HCT116 (cell line): ENCODE measurements at regions not wholly inside any gene's neighbourhood (a gene's known extent, or its start where the extent isn't known, plus 50 kb on each side); places are given as distances from the start of the nearest gene placed in this dataset.

Experiments
- ATAC-seq: fragments of 200-7000 bp; cut with Tn5 transposase; 2 replicates; pipeline ENCODE4 v1.9.1; 2020; ENCODE audit warnings: mild to moderate bottlenecking, moderate library complexity
- BruUV-seq: library from RNA; stranded (reverse); fragments of 400-500 nt; replicated peaks from 2 replicates; lab custom pipeline; 2021; lab: Mats Ljungman, UMichigan
- CTCF ChIA-PET: fragments of 300-600 bp; sonication (Branson Sonifier 250); formaldehyde crosslinking; loops from one replicate; lab custom pipeline; 2021; ENCODE audit warnings: antibody characterized with exemption; lab: Charles Lee
- POLR2A ChIA-PET: fragments of 300-600, 350-600 bp; sonication (Branson Sonifier 250); formaldehyde crosslinking; loops from one replicate; lab custom pipeline; 2021; ENCODE audit warnings: antibody characterized with exemption; lab: Charles Lee
- RAD21 ChIA-PET, 2 experiments: fragments of 300-600 bp; sonication (Branson Sonifier 250); formaldehyde crosslinking; loops; one replicate each; lab custom pipeline; 2023; ENCODE audit warnings: low total read pairs in 2 of 2; ENCODE audit not compliant: uncharacterized antibody in 2 of 2, unreplicated experiment in 2 of 2, low non-redundant PET in 1 of 2; lab: Charles Lee
- DNase-seq: peaks from one replicate; pipeline ENCODE4 v3.0.0-alpha.2; 2010; ENCODE audit warnings: low read depth, low spot score
- H2AFZ ChIP-seq: fragments of 200-600 bp; shearing (Covaris generic), sonication (generic); 2 replicates; pipeline ENCODE4 v1.6.1; 2017; ENCODE audit warnings: low read depth, mixed run types, mixed read lengths, antibody characterized with exemption, low read length; ENCODE audit not compliant: poor library complexity, severe bottlenecking
- H3K27ac ChIP-seq: 2 replicates; pipeline ENCODE4 v1.5.1; 2012; ENCODE audit warnings: low read depth, low read length
- H3K27me3 ChIP-seq: fragments of 200-600 bp; sonication (generic); 2 replicates; pipeline ENCODE4 v1.6.1; 2016; ENCODE audit warnings: mixed run types, low read length, mixed read lengths; ENCODE audit not compliant: insufficient read depth
- H3K36me3 ChIP-seq, 2 experiments: fragments of 200-500 bp in 1 of 2; fragments of 200-600 bp in 1 of 2; sonication (Bioruptor generic) in 1 of 2; sonication (generic) in 1 of 2; 2 replicates each; pipeline versions ENCODE4 v1.5.1 to v1.6.1; 2014 to 2016; ENCODE audit warnings: low read length in 2 of 2, inconsistent platforms in 1 of 2, mixed read lengths in 1 of 2, mixed run types in 1 of 2; ENCODE audit not compliant: insufficient read depth in 2 of 2, control insufficient read depth in 1 of 2
- H3K4me1 ChIP-seq, 2 experiments: fragments of 200-600 bp in 1 of 2; sonication (generic) in 1 of 2; 2 replicates each; pipeline versions ENCODE4 v1.5.1 to v1.6.1; 2012 to 2017; ENCODE audit warnings: low read length in 2 of 2, inconsistent platforms in 1 of 2, mild to moderate bottlenecking in 1 of 2, mixed read lengths in 1 of 2, mixed run types in 1 of 2, moderate library complexity in 1 of 2; ENCODE audit not compliant: insufficient read depth in 2 of 2, control insufficient read depth in 1 of 2
- H3K4me2 ChIP-seq: fragments of 200-600 bp; sonication (generic); 2 replicates; pipeline ENCODE4 v1.6.1; 2017; ENCODE audit warnings: mixed run types, low read length, mixed read lengths
- H3K4me3 ChIP-seq, 2 experiments: fragments of 200-600 bp in 1 of 2; sonication (generic) in 1 of 2; replicated peaks in 1 of 2; 2 replicates each; pipeline ENCODE4 v1.5.1; 2011 to 2016; ENCODE audit warnings: low read length in 2 of 2, control low read depth in 1 of 2, low read depth in 1 of 2, mild to moderate bottlenecking in 1 of 2, mixed read lengths in 1 of 2, mixed run types in 1 of 2
- H3K79me2 ChIP-seq: fragments of 200-600 bp; sonication (generic); 2 replicates; pipeline ENCODE4 v1.6.1; 2017; ENCODE audit warnings: mild to moderate bottlenecking, mixed run types, low read length, moderate library complexity, mixed read lengths; ENCODE audit not compliant: insufficient read depth
- H3K9ac ChIP-seq: fragments of 200-600 bp; sonication (generic); 2 replicates; pipeline ENCODE4 v1.6.1; 2016; ENCODE audit warnings: low read length, mixed read lengths
- H3K9me2 ChIP-seq: fragments of 200-600 bp; sonication (generic), shearing (Covaris generic); 2 replicates; pipeline ENCODE4 v1.6.1; 2017; ENCODE audit warnings: mixed run types, mild to moderate bottlenecking, moderate library complexity; ENCODE audit not compliant: insufficient read depth
- H3K9me3 ChIP-seq, 2 experiments: fragments of 200-500 bp in 1 of 2; fragments of 200-600 bp in 1 of 2; sonication (Bioruptor generic) in 1 of 2; sonication (generic) in 1 of 2; 2 replicates each; pipeline ENCODE4 v1.6.1; 2014 to 2017; ENCODE audit warnings: low read length in 2 of 2, mixed read lengths in 2 of 2, inconsistent platforms in 1 of 2, low read depth in 1 of 2, mild to moderate bottlenecking in 1 of 2, mixed run types in 1 of 2, moderate library complexity in 1 of 2; ENCODE audit not compliant: control insufficient read depth in 1 of 2, insufficient read depth in 1 of 2
- H4K20me1 ChIP-seq: fragments of 200-600 bp; sonication (generic), shearing (Covaris generic); 2 replicates; pipeline ENCODE4 v1.6.1; 2017; ENCODE audit warnings: mixed run types, mild to moderate bottlenecking, moderate library complexity; ENCODE audit not compliant: insufficient read depth
- CBX3 ChIP-seq: IDR thresholded peaks from 2 replicates; pipeline ENCODE4 v1.6.1; 2012; ENCODE audit warnings: low read depth
- CEBPB ChIP-seq: IDR thresholded peaks from 2 replicates; pipeline ENCODE4 v1.6.1; 2012; ENCODE audit warnings: low read depth
- ELF1 ChIP-seq: IDR thresholded peaks from 2 replicates; pipeline ENCODE4 v1.6.1; 2012; ENCODE audit warnings: low read depth, borderline replicate concordance
- EZH2phosphoT487 ChIP-seq: fragments of 200-600 bp; IDR thresholded peaks from 2 replicates; pipeline ENCODE4 v1.6.1; 2018; ENCODE audit warnings: antibody characterized with exemption, borderline replicate concordance
- JUND ChIP-seq: IDR thresholded peaks from 2 replicates; pipeline ENCODE4 v1.6.1; 2012
- POLR2A ChIP-seq: IDR thresholded peaks from 2 replicates; pipeline ENCODE4 v1.7.0; 2011; ENCODE audit warnings: borderline replicate concordance; ENCODE audit not compliant: insufficient read depth, insufficient read length; ENCODE audit errors: extremely low read depth
- SIN3A ChIP-seq: IDR thresholded peaks from 2 replicates; pipeline ENCODE4 v1.6.1; 2012; ENCODE audit warnings: low read depth
- SP1 ChIP-seq: IDR thresholded peaks from 2 replicates; pipeline ENCODE4 v1.6.1; 2012; ENCODE audit warnings: low read depth
- SRF ChIP-seq: IDR thresholded peaks from 2 replicates; pipeline ENCODE4 v1.6.1; 2012; ENCODE audit warnings: low read depth
- TCF7L2 ChIP-seq: IDR thresholded peaks from 2 replicates; pipeline ENCODE4 v1.7.0; 2011; ENCODE audit warnings: borderline replicate concordance, inconsistent platforms; ENCODE audit not compliant: insufficient read depth, insufficient read length; ENCODE audit errors: extremely low read depth
- YY1 ChIP-seq: IDR thresholded peaks from 2 replicates; pipeline ENCODE4 v1.6.1; 2011; ENCODE audit warnings: low read length, low read depth, moderate library complexity, mild to moderate bottlenecking; ENCODE audit not compliant: insufficient replicate concordance; ENCODE audit errors: extremely low read depth
- ZBTB33 ChIP-seq: IDR thresholded peaks from 2 replicates; pipeline ENCODE4 v1.6.1; 2011; ENCODE audit warnings: mild to moderate bottlenecking, low read length, moderate library complexity; ENCODE audit not compliant: insufficient replicate concordance; ENCODE audit errors: extremely low read depth
- ZNF274 ChIP-seq: fragments of 200-500 bp; sonication (Bioruptor generic); IDR thresholded peaks from 2 replicates; pipeline ENCODE4 v1.6.1; 2014; ENCODE audit warnings: mild to moderate bottlenecking, low read depth, low read length, inconsistent platforms
- intact Hi-C: fragments of 100-400 bp; cut with micrococcal nuclease; formaldehyde crosslinking; loops from 2 replicates; pipeline ENCODE4 v1.10.0; 2022
- TF ChIP-seq, protein P1 (sequence below): IDR thresholded peaks from 2 replicates; pipeline ENCODE4 v1.6.1; 2012
- TF ChIP-seq, protein P2 (sequence below): IDR thresholded peaks from 2 replicates; pipeline ENCODE4 v1.6.1; 2012

DNA sequence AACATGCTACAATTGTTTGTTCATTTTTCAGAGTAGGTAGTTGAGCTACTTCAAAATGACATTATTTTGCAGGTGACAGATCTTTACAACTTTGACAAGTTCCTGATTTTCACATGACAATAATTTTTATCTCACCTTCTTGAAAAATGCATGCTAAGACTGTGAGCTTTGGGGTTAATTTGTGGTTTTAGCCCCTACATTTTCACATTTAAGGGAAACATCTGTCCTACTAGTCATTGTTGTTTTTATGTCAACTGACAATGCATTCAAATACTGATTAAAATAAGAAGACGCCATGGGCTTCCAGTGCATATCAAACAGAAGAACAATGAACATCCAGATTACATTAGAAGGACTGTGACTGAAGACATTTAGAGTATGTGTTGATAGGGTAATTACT, 1470.8 kb upstream of the TENM4 start:
- ChIA-PET POLR2A (no interaction called here), RAD21 (no interaction called here)
- Histone ChIP-seq H2AFZ (no peak overlapping the region), H4K20me1 (no peaks in the 10 kb centered on the region)
- BruUV-seq = no TSS peak
- TF ChIP-seq CBX3 (no peak), SRF (no peak), CEBPB (no peak), ZBTB33 (no peak), ELF1 (no peak), POLR2A (no peak), YY1 (no peak), JUND (no peak), EZH2phosphoT487 (no peak), SIN3A (no peak), TCF7L2 (no peak), ZNF274 (no peak), SP1 (no peak)
- TF ChIP-seq, protein P1, sequence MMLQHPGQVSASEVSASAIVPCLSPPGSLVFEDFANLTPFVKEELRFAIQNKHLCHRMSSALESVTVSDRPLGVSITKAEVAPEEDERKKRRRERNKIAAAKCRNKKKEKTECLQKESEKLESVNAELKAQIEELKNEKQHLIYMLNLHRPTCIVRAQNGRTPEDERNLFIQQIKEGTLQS = no peak
- TF ChIP-seq, protein P2, sequence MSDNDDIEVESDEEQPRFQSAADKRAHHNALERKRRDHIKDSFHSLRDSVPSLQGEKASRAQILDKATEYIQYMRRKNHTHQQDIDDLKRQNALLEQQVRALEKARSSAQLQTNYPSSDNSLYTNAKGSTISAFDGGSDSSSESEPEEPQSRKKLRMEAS = no peak
- TF ChIP-seq, all 23 proteins: peak for 0
- intact Hi-C loops = no loop called here
- Histone ChIP-seq H3K9me2 (no peaks in the 10 kb centered on the region), H3K27me3 (no peaks in the 10 kb centered on the region), H3K79me2 (no peaks in the 10 kb centered on the region), H3K9ac (no peak overlapping the region), H3K36me3 (no peaks in the 10 kb centered on the region), H3K9me3 (peaks cover 0 to 17% of the 10 kb centered on the region in 2 experiments; a peak in 1 of 4 replicates), H3K4me3 (no peak overlapping the region), H3K4me1 (no peaks in the 10 kb centered on the region), H3K27ac (no peak overlapping the region), H3K4me2 (no peak overlapping the region)
- CTCF ChIA-PET = no interaction called here
- no peak for DNase-seq
- no peak for ATAC-seq
